Transverse colon (tissue), 4 donors: ENCODE measurements at regions not wholly inside any gene's neighbourhood (a gene's known extent, or its start where the extent isn't known, plus 50 kb on each side); places are given as distances from the start of the nearest gene placed in this dataset.

ENCODE experiments used
- DNase-seq: peaks from one replicate; pipeline ENCODE4 v3.0.0-alpha.2; 2019
- H3K27ac ChIP-seq, 4 donors: fragments of 200-600 bp; sonication (generic); 2 replicates each; pipeline ENCODE4 v1.5.1; 2016 to 2018; ENCODE audit warnings: inconsistent platforms in 4 of 4
- H3K27me3 ChIP-seq: fragments of 200-600 bp; sonication (generic); 2 replicates; pipeline ENCODE4 v1.5.1; 2017; ENCODE audit warnings: inconsistent platforms
- H3K36me3 ChIP-seq, 4 donors: fragments of 200-600 bp; sonication (generic); 2 replicates each; pipeline ENCODE4 v1.5.1; 2017 to 2019; ENCODE audit warnings: inconsistent platforms in 4 of 4
- H3K4me1 ChIP-seq, 4 donors: fragments of 200-600 bp; sonication (generic); 2 replicates each; pipeline ENCODE4 v1.5.1; 2017 to 2020; ENCODE audit warnings: inconsistent platforms in 4 of 4
- H3K4me3 ChIP-seq, 4 donors: fragments of 200-600 bp; sonication (generic); 1 replicate in 1 of 4; 2 replicates in 3 of 4; pipeline versions ENCODE4 v1.5.1 to v1.6.1; 2017 to 2019; ENCODE audit warnings: inconsistent platforms in 4 of 4
- H3K9me3 ChIP-seq, 2 donors: fragments of 200-600 bp; sonication (generic); 2 replicates each; pipeline ENCODE4 v1.5.1; 2017 to 2019; ENCODE audit warnings: inconsistent platforms in 2 of 2
- EP300 ChIP-seq: sonication (generic); formaldehyde crosslinking; IDR thresholded peaks from one replicate; pipeline ENCODE4 v1.6.1; 2017; ENCODE audit warnings: antibody characterized with exemption, low read depth
- POLR2A ChIP-seq: fragments of 450-650 bp; IDR thresholded peaks from one replicate; pipeline ENCODE4 v1.6.1; 2016; ENCODE audit warnings: antibody characterized with exemption, mild to moderate bottlenecking, moderate library complexity
- POLR2AphosphoS5 ChIP-seq, 3 donors: sonication (generic); formaldehyde crosslinking; IDR thresholded peaks; one replicate each; pipeline ENCODE4 v1.6.1; 2016; ENCODE audit warnings: antibody characterized with exemption in 3 of 3
- WGBS, 2 donors: methylation state at CpG; one replicate each; pipeline ENCODE4 v1.1.5; 2018; ENCODE audit warnings: low coverage in 1 of 2; 5-methylcytosine and 5-hydroxymethylcytosine counted together
- in situ Hi-C, 4 donors: fragments of 200-750 bp; cut with MboI; loops; one replicate each; pipeline versions ENCODE4 v1.15.0 to v1.15.1; 2017; ENCODE audit warnings: low sequenced_read_pairs in 3 of 4, low pct_ligation_motif_present in 1 of 4, low pct_unique_long_range_greater_than_20kb in 1 of 4
- intact Hi-C: fragments of 100-400 bp; cut with DNase I; formaldehyde crosslinking; loops from one replicate; pipeline ENCODE4 v1.15.1; 2023; ENCODE audit warnings: low total_unique reads
- TF ChIP-seq, protein P1 (sequence below), 5 experiments: fragments of 200-600 bp in 3 of 5; fragments of 450-650 bp in 2 of 5; sonication (generic) in 3 of 5; IDR thresholded peaks; 1 replicate in 2 of 5; 2 replicates in 3 of 5; pipeline ENCODE4 v1.5.1; 2016 to 2017; ENCODE audit warnings: antibody characterized with exemption in 5 of 5, inconsistent platforms in 3 of 5, mild to moderate bottlenecking in 2 of 5, moderate library complexity in 1 of 5

DNA sequence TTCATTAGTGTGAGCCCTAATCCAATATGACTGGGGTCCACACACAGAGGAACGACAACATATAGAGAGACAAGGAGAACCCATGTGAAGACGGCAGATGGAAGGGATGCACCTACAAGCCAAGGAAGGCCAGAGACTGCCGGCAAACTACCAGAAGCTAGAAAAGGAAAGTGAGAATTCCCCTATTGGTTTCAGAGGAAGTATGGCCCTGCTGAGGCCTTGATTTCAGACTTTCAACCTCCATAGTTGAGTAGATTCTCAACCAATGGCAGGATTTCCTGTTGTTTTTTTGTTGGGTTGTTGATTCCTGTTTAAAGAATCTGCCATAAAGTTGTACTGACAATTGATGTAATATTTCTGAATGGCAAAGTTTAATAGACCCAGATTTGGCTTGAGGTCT, 241.5 kb downstream of the SATB2 start:
- DNase-seq, result no peak
- intact Hi-C loops, result no loop called here
- H3K27ac ChIP-seq, result no peak overlapping the region
- no peak overlapping the region for H3K4me3 ChIP-seq
- TF ChIP-seq POLR2AphosphoS5 (IDR thresholded peaks at IDR 0.05) (no peak), EP300 (no peak), POLR2A (no peak)
- TF ChIP-seq, protein P1, sequence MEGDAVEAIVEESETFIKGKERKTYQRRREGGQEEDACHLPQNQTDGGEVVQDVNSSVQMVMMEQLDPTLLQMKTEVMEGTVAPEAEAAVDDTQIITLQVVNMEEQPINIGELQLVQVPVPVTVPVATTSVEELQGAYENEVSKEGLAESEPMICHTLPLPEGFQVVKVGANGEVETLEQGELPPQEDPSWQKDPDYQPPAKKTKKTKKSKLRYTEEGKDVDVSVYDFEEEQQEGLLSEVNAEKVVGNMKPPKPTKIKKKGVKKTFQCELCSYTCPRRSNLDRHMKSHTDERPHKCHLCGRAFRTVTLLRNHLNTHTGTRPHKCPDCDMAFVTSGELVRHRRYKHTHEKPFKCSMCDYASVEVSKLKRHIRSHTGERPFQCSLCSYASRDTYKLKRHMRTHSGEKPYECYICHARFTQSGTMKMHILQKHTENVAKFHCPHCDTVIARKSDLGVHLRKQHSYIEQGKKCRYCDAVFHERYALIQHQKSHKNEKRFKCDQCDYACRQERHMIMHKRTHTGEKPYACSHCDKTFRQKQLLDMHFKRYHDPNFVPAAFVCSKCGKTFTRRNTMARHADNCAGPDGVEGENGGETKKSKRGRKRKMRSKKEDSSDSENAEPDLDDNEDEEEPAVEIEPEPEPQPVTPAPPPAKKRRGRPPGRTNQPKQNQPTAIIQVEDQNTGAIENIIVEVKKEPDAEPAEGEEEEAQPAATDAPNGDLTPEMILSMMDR (IDR thresholded peaks at IDR 0.05), result no peak
- no peaks in the 10 kb centered on the region for H3K36me3 ChIP-seq
- 87 to 92% methylated on average over 3 of the region's 3 CpGs for WGBS, 2 donors
- no peaks in the 10 kb centered on the region for H3K4me1 ChIP-seq
- peaks cover 6 to 7% of the 10 kb centered on the region in 2 donors for H3K9me3 ChIP-seq
- no peaks in the 10 kb centered on the region for H3K27me3 ChIP-seq
- in situ Hi-C loops, result no loop called here

GRCh38 chr2:199207011-199207410, 250.7 kb downstream of the SATB2 start:
- no peak for TF ChIP-seq POLR2A
- TF ChIP-seq, protein P1 (IDR thresholded peaks at IDR 0.05), result no peak
- TF ChIP-seq EP300, result no peak
- TF ChIP-seq POLR2AphosphoS5 (IDR thresholded peaks at IDR 0.05), result no peak
- 97% methylated on average over 2 of the region's 2 CpGs; no CpG with 5 or more reads in 1 of the 2 donors for whole genome bisulfite sequencing, 2 donors
- H3K4me3 ChIP-seq, result no peak overlapping the region
- no peaks in the 10 kb centered on the region for H3K27me3 ChIP-seq
- H3K4me1 ChIP-seq, result no peaks in the 10 kb centered on the region
- in situ Hi-C loops, result no loop called here
- H3K27ac ChIP-seq, result no peak overlapping the region
- DNase-seq, result no peak
- intact Hi-C loops, result no loop called here
- H3K36me3 ChIP-seq, result no peaks in the 10 kb centered on the region
- H3K9me3 ChIP-seq, result peaks cover 0 to 6% of the 10 kb centered on the region in 2 donors

- WGBS, 2 donors, result 89% methylated on average over 9 of the region's 9 CpGs; no CpG with 5 or more reads in 1 of the 2 donors
- Histone ChIP-seq H3K9me3 (peaks cover 0 to 1% of the 10 kb centered on the region in 2 donors), H3K4me3 (no peak overlapping the region), H3K36me3 (no peaks in the 10 kb centered on the region), H3K27ac (no peak overlapping the region), H3K4me1 (no peaks in the 10 kb centered on the region), H3K27me3 (no peaks in the 10 kb centered on the region)
- intact Hi-C loops (no loop called here), in situ Hi-C loops (no loop called here)
- no peak for DNase-seq
- no peak for TF ChIP-seq EP300
- TF ChIP-seq, protein P1 (IDR thresholded peaks at IDR 0.05), result no peak
- no peak for TF ChIP-seq POLR2AphosphoS5 (IDR thresholded peaks at IDR 0.05)
- TF ChIP-seq POLR2A, result no peak
Measured at GRCh38 chr2:199206536-199206935, 251.2 kb downstream of the SATB2 start.

DNA sequence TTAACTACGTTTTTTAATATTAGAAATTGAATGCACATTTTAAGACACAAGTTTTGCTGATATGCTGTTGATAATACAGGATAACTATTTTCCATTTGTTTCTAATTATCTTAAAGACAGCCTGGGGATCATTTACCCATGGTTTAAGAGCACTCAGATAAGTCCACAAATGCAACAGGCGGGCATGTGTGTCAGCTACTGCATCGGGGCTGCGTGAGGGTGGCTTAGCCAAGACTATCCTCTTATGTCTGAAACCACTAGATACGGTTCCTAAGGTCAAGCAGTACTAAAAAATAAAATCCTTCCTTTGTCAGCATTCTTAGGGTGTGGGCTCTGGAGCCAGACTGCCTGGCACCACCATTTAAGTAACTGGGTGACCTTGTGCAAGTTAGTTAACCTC, 254.8 kb downstream of the SATB2 start:
- 73 to 83% methylated on average over 2 to 5 of the region's 5 CpGs for WGBS, 2 donors
- in situ Hi-C loops, result no loop called here

More for the DNA sequence above, 254.8 kb downstream of the SATB2 start:
- TF ChIP-seq EP300 (no peak), POLR2AphosphoS5 (IDR thresholded peaks at IDR 0.05) (no peak), POLR2A (no peak)
- TF ChIP-seq, protein P1 (IDR thresholded peaks at IDR 0.05), result no peak
- intact Hi-C loops, result no loop called here
- Histone ChIP-seq H3K4me3 (no peak overlapping the region), H3K36me3 (no peaks in the 10 kb centered on the region), H3K27ac (no peak overlapping the region), H3K27me3 (no peaks in the 10 kb centered on the region), H3K4me1 (no peaks in the 10 kb centered on the region), H3K9me3 (no peaks in the 10 kb centered on the region)
- no peak for DNase-seq
